ENCODE measurements at regions not wholly inside any gene's neighbourhood (a gene's known extent, or its start where the extent isn't known, plus 50 kb on each side); places are given as distances from the start of the nearest gene placed in this dataset.

DNA sequence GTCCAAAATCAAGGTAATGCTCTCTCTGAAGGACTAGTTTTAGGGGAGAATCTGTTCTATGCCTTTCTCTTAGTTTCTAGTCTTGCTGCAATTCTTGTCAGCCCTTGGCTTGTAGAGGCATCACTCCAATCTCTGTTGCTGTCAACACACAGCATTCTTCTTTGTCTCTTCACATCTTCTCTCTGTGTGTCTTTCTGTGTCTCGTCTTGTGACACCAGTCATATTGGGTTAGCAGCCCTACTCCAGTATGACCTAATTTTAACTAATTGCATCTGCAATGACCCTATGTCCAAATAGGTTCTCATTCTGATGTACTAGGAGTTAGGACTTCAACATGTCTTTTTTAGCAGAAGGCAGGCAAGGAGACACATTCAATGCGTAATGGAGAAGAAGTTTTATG, 1110.6 kb downstream of the DTWD2 start:
- DNase-seq, result no peak

DNA sequence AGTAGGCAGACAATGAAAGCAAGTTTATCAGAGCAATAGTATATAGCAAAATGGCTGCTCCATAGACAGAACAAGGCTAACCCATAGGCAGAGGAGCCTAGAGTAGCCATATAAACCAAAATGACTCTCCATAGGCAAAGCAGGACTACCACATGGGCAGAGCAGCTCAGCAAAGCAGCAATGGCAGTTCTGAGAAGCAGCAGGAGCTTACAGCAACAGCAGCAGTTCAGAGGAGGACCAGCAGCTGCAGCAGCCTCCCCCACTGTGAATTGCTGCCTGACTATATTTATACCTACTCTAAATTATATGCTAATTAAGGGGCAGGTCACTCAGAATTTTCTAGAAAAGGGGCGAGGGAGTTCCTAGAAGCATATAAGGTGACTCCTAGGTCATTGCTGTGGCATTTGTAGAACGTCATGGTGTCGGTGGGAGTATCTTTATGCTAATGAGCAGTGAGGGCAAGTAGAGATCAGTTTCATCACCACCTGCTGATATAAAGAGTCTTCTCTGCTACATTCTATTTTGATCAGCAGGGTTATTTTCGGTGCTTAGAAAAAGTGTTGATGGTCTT, 1115.5 kb downstream of the DTWD2 start:
- no peak for DNase-seq

DNA sequence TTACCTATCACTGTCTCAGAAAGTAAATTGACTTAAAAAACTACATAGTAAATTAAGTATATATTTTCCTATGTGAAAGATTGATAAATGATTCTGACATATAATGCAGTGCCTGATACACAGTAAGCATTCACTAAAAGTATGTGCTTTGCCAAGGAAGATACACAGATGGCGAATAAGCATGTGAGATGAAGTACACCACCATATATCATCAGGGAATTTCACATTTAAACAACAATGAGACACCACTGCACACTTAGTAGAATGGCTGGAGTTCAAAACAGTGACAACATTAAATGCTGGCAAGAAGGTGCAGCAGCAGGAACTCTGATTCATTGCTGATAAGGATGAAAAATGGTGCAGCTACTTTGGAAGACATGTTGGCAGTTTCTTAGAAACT, 1118.8 kb downstream of the DTWD2 start:
- DNase-seq, result no peak

DNA sequence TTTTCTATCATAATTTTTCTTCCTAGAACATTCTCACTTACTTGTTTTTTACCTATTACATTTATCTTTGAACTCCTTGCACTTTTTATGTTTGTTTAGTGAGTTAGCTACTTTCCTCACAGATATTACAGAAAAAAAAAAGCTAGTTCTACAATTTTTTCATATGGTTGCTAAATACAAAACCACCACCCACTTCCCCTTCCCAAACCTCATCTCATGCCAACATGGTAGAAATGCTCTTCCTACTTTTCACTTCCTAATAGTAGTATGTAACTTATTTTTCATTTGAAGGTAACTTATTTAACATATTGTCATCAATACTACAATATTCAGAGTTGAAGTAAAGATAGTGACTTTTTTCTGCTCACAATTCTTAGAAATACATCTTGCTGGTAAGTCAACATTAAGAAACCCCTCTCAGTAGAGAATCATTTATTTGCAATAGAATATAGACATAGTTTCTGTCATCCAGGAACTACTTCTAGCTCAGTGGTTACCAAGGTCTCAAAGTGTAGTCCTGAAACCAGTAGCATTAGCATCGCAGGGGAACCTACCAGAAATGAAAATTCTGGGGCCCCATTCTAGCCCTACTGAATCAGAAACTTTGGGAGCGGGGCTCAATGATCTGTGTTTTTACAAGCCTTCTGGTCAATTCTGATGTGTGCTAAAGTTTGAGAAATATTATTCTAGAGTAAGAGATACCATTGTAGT, 1124.6 kb downstream of the DTWD2 start:
- no peak for DNase-seq

DNA sequence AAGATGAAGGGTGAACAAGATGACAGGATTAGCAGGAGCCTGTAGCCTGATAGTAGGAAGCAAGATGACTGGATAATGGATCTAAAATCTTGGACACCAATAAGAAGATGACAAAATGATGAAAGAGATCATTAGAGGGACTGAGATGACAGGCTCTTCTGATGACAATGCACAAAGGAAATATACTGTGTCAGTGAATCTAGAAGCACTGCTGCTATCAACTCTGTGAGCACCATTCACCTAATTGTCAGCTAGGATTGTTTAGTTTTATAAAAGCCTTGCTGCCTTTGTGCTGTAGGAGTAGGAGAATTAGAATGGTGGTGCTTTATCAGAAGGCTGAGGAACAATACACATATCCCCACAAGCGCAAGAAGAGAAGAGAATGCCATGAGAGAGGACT, 1127.8 kb downstream of the DTWD2 start:
- DNase-seq, result no peak

DNA sequence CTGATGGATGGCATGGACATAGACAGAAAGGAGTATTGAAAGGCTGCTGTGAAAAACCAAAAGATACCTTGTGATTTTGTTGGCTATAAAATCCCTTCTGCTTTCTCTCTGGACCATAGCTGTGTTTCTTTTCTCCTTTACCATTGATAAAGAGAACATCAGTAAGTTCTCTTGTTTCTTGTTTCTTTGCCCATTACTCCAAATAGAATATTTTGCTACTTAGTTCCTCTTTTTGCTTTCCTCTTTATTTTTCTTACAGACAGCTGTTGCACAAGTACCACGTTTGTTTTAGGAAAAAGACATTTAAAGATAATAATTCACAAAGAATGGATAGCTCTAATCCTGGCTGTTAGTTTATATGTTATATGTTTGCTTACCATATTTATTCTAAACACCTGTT, 1129.2 kb downstream of the DTWD2 start:
- no peak for DNase-seq

DNA sequence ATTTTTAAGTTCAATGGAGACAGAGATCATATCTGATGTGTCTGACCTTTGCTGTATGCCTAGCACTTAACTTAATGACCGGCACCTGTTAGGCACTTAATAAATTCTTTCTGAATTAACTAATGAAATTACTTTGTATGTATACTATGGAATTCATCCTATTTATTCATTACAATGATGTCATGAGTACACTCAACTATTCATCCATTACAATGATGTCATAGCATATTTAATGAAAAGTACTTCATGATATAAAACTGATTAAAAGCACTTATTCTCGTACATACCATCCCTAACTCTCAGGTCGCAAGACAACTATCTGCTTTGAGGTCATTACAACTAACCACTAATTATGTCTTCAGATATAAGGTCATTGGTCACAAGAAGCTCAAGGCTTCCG, 1131.6 kb downstream of the DTWD2 start:
- DNase-seq, result no peak

DNA sequence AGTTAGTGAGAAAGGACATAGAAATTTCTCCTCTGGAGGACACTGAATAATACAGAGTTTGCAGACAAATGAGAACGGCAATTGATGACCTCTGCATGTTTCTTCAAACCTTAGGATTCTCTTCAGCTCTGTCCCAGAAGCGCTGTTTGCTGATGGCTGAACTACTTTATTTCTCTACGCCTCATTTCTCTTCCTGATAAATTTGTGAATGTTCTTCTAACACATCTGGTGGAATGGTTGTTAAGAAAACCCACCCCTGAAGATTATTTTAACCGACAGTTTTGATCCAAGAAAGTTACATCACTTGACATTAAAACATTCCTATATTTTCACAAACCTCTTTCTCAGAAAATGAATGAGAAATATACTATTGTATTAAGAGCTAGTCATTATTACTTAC, 1150.6 kb downstream of the DTWD2 start:
- no peak for DNase-seq

DNA sequence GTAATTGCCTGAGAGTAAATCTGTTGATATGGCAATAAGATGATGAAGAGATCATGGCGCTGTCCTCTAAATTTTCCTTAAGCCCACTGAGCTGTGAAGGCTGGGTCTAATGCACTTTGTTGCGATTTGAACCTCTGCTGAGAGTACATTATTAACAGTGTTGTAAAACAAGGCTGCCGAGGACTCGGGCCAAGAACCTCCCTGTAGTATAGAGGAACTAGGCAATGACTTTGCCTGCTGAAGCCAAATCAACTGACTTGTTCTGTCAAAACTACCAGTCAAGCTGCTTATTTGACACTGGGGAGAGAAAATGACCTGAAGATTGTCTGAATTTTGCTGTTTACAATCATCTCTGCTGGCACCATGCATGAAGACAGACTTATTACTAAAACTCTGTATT, 1154.7 kb downstream of the DTWD2 start:
- DNase-seq, result no peak

DNA sequence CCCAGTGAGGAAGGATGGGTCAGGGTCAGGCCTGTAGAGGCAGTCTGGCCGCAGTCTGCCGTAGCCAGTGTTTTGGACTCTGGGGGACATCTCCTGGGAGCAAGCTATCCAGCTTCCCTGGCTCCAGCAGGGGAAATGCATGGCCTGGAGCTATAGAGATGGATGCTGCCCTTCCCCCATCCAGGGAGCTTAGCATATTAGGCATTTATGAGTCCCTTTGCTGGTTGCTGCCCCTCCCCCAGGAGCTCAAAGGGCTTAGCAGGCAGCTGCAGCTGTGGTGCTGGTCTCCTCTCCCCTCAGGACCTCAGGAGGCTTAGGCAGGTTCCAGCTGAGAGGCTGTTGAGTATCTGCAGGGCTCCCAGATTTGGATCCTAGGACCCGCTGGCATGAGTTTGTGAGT, 1158.7 kb downstream of the DTWD2 start:
- no peak for DNase-seq

DNA sequence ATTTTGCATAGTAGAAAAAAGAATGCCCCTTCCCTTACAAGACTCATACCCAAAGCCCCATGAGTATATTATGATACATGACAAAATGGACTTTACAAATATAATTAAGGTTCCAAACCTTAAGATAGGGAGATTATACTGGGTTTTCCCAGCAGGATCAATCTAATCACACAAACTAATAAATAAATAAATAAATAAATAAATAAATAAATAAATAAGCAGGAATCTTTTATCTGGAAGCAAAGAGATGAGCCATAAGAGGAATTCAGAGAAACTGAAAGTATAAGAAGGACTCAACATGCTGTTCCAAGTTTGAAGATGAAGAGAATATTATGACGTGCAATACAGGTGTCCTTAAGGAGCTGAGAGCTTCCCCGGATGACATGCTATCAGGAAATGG, 1174.5 kb downstream of the DTWD2 start:
- DNase-seq, result no peak

DNA sequence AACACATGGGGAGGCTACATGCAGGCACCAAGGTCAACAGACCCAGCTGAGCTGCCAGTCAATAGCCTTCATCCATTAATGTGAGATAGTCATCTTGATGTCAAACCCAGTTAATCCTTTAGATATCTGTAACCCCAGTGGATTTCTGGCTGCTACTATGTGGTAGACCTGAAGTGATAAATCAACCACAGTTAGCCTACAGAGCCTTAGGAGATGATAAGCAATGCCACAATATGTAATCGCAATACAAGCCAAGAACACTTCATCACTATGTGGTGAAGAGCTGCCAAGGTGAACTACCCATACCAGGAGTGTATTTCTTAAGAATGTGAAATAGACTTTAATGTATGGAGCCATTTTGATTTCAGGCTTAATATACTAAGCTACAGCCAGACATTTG, 1175.5 kb downstream of the DTWD2 start:
- DNase-seq, result no peak

DNA sequence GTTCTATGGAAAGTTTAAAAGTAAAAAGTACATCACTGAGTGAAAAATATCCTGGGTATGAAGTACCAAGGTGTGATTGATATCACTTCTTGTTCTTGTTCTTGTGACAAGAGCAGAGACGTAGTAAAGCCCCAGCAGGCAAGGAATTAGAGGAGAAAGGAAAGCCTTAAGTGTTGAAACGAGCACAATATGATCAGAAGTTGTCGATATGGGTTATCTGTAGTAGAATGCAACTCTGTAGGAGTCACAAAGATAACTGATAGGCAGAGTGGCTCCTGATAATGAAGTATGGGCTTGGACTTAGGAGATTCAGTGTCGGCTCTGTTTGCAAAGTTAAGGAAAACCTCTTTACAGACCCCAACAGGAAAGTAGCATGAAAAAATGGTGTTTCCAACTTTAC, 1179.1 kb downstream of the DTWD2 start:
- no peak for DNase-seq

DNA sequence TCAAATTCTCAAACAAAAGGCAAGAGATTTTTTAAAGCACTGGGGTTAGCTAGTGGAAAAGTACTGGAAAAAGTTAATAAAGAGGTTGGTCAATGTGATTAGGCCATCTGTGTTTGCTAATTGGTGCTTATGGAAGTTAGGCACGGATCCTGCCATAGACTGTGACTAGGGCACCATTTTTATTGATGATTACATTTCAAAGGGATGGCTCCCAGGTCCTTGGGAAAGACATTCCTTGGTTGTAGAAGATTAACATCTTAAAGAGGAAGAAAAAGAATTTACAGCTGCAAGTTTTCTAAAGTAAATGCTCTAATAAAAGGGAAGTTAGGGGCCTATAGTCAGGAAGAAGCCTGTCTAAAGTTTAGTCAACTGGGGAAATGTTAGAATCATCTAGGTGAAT, 1183.3 kb downstream of the DTWD2 start:
- no peak for DNase-seq

DNA sequence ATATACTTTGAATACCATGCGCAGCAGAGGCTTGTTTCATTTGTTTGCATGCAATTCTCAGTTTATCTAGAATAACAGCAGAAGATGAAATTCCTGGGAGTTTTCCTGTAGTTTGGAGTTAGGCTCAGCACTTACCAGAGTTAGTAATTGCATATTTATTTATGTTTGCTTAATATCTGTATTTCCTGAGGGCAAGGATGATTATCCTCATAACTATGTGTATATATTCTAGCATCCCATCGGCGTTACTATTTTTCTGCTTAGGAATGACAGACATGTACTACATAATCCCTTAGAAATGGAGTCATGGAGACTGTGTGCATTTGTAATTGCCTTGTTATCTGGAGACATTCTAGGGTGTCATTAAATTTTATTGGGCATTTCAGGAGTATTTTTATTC, 1184.8 kb downstream of the DTWD2 start:
- no peak for DNase-seq

DNA sequence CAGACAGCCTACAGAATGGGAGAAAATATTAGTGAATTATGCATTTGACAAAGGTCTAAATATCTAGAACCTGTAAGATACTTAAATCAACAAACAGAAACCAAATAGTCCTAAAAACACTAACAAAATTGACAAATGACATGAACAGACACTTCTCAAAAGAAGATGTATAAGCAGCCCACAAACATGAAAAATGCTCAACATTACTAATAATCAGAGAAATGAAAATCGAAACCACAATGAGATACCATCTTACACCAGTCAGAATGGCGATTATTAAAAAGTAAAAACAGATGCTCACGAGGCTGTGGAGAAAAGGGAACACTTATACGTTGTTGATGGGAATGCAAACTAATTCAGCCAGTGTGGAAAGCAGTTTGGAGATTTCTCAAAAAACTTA, 1186.8 kb downstream of the DTWD2 start:
- no peak for DNase-seq

DNA sequence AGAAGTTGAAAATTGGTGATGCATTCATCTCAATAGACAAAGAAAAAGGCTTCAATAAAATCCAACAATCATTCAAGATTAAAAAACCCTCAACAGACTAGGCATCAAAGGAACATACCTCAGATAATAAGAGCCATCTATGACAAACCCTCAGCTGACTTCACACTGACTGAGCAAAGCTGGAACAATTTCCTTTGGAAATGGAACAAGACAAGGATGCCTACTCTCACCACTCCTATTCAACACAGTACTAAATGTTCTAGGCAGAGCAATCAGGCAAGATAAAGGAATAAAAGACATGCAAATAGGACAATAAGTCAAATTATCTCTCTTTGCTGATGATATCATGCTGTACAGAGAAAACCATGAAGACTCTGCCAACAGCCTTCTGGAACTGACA, 1188.1 kb downstream of the DTWD2 start:
- no peak for DNase-seq

DNA sequence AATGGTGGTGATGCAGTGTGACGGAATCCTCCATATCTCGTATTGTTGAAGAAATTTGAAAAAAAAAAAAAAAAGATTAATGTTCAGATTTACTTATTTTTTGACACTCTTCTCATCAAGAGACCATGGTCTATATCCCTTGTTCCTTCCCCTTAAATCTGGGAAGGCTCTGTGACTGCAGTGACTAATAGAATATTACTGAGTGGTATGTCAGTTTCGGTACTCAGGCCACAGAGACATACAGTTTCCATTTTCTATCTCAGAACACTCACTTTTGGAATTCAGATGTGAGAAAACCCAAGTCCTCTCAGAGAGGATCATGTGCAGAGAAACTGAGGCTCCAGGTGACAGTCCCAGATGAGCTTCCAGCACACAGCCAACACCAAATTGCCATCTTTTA, 1193.5 kb downstream of the DTWD2 start:
- DNase-seq, result no peak

DNA sequence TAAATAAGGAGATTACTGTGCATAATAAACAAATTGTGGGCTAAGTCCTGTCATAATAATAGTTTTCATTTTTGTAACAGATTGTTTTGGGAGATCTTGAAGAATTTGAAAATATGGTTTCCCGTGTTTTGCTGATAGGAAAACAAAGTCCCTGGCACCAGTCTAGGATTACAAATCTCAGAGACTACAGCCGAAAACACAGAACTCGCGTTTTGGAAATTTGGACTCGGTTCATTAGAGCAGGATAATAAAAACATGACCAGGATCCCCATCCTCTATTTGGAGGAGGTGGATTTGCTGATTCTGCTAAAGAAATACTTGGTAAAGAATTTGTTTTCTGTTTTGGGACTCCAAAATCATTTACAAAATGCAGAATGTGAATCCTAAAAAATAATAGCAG, 1194.4 kb downstream of the DTWD2 start:
- no peak for DNase-seq

DNA sequence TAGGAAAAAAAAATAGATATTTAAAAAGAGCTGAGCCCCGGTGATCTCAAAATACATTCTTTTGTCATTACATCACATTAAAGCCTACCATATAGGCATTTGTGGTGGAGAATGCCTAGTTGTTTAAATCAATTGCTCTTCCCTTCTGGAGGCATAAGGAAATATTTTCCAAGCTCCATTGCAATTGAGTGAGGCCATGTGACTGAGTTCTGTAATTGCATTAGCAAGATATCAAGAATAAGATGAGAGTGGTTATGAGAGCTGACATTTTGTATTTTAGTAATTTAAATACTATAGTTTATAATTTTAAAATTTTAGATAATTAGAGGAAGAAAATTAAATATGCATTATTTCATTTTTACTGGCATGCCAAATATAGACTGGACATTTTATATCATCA, 1195.9 kb downstream of the DTWD2 start:
- DNase-seq, result no peak

DNA sequence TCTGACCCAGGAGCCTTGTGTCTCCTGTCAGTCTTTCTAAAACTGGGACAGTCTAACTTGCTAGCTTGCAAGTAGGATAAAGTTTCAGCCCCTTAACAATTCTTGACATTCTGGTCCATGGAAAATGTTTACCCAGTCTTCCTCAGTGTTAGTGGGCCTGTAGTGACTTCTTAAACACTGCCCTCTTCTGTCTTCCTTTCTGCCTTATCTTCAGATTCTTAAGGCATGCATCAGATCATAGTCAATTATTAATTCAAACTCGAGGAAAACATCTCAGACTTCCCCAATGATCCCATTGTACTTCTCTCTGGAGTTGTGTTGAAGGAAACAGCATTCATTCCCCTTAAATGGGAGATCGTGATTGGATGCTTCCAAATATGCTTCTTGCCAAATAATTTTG, 1199.8 kb downstream of the DTWD2 start:
- no peak for DNase-seq

DNA sequence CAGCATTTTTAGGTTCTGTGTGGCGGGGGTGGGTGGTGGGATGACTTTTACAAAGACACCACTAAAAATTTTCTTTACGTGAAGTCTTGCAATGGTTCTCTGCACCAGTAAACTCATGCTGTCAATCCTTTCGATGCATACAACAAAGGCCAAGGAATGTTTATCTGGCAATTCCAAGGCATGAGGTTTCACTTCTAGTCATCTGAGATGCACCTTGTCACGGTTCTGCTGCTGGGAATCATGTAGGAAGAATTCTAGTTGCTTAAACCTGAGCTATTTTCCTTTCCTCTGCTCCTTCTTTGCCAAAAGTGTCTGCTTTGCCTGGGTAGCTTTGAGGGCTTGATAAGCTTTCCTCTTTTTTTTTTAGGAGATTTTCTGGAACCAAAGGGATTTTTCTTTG, 1204.5 kb upstream of the SEMA6A start:
- DNase-seq, result no peak

DNA sequence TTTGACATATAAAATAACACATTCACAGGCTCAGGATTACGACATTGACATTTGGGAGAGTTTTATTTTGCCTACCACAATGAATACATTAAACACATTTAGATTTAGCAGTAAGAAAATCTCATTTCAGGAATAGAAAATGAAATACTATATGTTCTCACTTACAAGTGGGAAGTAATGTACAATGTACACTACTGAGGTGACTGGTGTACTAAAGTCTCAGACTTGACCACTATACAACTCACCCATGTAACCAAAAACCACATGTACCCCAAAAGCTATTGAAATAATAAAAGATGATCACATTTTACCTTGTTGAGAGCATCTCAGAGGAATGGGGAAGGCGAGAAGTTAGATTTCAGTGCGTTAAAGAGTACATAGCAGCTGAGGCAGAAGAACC, 1202.4 kb upstream of the SEMA6A start:
- no peak for DNase-seq

DNA sequence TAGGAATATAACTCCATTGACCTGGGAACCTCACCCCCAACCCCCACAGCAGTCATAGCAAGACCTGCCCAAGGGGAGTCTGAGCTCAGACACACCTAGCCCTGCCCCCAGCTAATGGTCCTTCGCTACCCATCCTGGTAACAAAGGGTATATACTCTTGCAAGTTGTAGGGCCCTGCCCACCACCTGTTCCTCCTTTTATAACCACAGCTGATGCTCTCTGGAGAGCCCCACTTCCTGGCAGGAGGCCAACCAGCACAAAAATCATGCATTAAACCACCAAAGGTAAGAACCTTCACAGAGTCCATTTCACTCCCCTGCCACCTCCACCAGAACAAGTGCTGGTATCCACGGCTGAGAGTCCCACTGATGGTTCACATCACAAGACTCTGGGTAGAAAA, 1195.3 kb upstream of the SEMA6A start:
- DNase-seq, result no peak

DNA sequence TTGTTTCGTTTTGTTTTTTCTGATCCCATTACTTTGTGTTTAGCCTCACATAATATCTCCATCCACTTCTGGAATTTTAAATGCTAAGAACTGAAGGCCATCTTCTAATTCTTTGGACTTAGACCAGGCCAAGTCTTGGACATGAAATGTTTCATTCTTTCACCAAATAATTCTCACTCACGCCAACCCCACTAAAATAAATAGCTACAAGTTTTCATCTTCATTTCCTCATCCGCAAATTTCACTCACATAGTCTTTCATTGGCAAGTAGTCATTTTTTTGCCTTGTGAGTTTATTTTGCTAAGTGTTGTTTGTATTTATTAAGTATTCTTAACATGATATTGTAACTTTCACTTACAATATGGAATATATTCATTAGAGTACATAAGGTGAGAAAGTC, 1188.6 kb upstream of the SEMA6A start:
- no peak for DNase-seq

Measured in right forelimb (tissue), 1 donor.